HepG2 (cell line): ENCODE measurements at regions not wholly inside any gene's neighbourhood (a gene's known extent, or its start where the extent isn't known, plus 50 kb on each side); places are given as distances from the start of the nearest gene placed in this dataset.

Source experiments
- FOXC1 ChIP-seq: sonication (generic); formaldehyde crosslinking; IDR thresholded peaks from 2 replicates; pipeline ENCODE4 v1.8.0; 2022; ENCODE audit warnings: mild to moderate bottlenecking, missing genetic modification reagents, borderline replicate concordance
- GTF2F1 ChIP-seq: fragments of 150-350 bp; IDR thresholded peaks from 2 replicates; pipeline ENCODE4 v1.6.1; 2014; ENCODE audit warnings: low read length
- POLR2AphosphoS5 ChIP-seq: IDR thresholded peaks from 2 replicates; pipeline ENCODE4 v1.6.1; 2012; ENCODE audit warnings: low read depth, low read length
- SNRNP70 ChIP-seq: fragments of 200-400 bp; formaldehyde crosslinking; IDR thresholded peaks from 2 replicates; pipeline ENCODE4 v1.6.1; 2017; ENCODE audit warnings: mild to moderate bottlenecking, low read depth, low read length, moderate library complexity
- ZBTB1 ChIP-seq: sonication (generic); formaldehyde crosslinking; IDR thresholded peaks from 2 replicates; pipeline ENCODE4 v1.4.0; 2020; ENCODE audit warnings: missing genetic modification reagents, borderline replicate concordance
- ZBTB7A ChIP-seq: sonication (generic); formaldehyde crosslinking; IDR thresholded peaks from 2 replicates; pipeline ENCODE4 v1.8.0; 2022; ENCODE audit warnings: mild to moderate bottlenecking, missing genetic modification reagents
- ZFP1 ChIP-seq: IDR thresholded peaks from 2 replicates; pipeline ENCODE4 v1.6.1; 2016
- ZNF101 ChIP-seq: sonication (generic); formaldehyde crosslinking; IDR thresholded peaks from 2 replicates; pipeline ENCODE4 v1.4.0; 2020; ENCODE audit warnings: mild to moderate bottlenecking, low read depth, missing genetic modification reagents, borderline replicate concordance
- ZNF644 ChIP-seq: IDR thresholded peaks from 2 replicates; pipeline ENCODE4 v1.6.1; 2016; ENCODE audit warnings: low read depth

DNA sequence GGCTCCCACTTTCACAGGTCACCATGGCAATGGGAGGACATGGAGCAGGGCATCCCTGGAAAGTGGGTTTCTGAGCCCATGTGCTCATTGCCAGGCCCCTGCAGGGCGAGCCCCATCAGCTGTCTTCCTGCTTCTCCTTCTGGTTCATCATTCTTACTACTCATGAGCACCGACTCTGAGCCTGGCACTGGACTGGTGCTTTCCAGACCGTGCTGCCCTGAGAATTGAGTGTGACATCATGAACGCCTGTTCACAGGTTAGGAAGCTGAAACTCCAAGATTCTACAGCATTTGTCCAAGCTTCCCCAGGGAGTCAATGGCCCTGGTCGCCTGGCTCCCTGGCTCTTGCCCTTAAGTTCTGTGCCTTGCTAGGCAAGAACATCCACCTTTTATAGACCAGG lies 210.4 kb upstream of the ZNF536 start:
- TF ChIP-seq ZBTB1 (CRISPR knock-in tag), result no peak
- no peak for TF ChIP-seq ZBTB7A
- no peak for TF ChIP-seq POLR2AphosphoS5
- TF ChIP-seq FOXC1 (CRISPR knock-in tag), result no peak
- no peak for TF ChIP-seq ZFP1 (CRISPR knock-in tag)
- TF ChIP-seq ZNF644 (CRISPR knock-in tag), result no peak
- no peak for TF ChIP-seq GTF2F1
- no peak for TF ChIP-seq ZNF101 (CRISPR knock-in tag)
- no peak for TF ChIP-seq SNRNP70
